ENCODE measurements at regions not wholly inside any gene's neighbourhood (a gene's known extent, or its start where the extent isn't known, plus 50 kb on each side); places are given as distances from the start of the nearest gene placed in this dataset.

DNA sequence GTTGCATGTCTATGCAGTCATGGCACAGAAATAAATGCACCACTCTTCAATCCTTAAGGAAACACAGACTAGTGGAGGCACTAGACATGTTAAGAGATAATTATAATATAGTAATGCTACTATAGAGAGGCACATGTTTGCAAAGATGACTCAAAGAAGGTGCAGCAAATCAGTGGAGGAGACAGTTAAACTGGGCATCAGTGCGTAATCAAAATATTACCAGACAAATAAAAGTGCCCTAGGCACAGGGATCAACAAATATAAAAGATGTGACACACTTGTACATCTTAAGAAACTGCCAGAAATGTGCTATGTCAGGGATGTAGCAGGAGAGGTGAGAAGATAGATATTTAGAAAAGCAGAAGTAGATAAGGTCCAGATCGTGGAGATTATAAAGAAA lies 642.1 kb downstream of the SLCO4C1 start:
- TF ChIP-seq, protein P1, sequence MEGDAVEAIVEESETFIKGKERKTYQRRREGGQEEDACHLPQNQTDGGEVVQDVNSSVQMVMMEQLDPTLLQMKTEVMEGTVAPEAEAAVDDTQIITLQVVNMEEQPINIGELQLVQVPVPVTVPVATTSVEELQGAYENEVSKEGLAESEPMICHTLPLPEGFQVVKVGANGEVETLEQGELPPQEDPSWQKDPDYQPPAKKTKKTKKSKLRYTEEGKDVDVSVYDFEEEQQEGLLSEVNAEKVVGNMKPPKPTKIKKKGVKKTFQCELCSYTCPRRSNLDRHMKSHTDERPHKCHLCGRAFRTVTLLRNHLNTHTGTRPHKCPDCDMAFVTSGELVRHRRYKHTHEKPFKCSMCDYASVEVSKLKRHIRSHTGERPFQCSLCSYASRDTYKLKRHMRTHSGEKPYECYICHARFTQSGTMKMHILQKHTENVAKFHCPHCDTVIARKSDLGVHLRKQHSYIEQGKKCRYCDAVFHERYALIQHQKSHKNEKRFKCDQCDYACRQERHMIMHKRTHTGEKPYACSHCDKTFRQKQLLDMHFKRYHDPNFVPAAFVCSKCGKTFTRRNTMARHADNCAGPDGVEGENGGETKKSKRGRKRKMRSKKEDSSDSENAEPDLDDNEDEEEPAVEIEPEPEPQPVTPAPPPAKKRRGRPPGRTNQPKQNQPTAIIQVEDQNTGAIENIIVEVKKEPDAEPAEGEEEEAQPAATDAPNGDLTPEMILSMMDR (IDR thresholded peaks at IDR 0.05; ENCODE audit: borderline replicate concordance, extremely low read depth, low read length, poor library complexity, severe bottlenecking), result no peak
- no peak for TF ChIP-seq EZH2 (IDR thresholded peaks at IDR 0.05; ENCODE audit: borderline replicate concordance, low read depth, low read length, severe bottlenecking)

All from DND-41 (cell line).